Type B pancreatic cell (in vitro differentiated cells): ENCODE measurements at regions not wholly inside any gene's neighbourhood (a gene's known extent, or its start where the extent isn't known, plus 50 kb on each side); places are given as distances from the start of the nearest gene placed in this dataset.

Experiments used
- DNase-seq: peaks from one replicate; pipeline ENCODE4 v3.0.0; 2021; ENCODE audit warnings: mixed read lengths; ENCODE audit not compliant: unreplicated experiment; ENCODE audit errors: extremely low spot score
- H3K27ac Mint-ChIP-seq: 2 replicates; pipeline ENCODE4 v1.8.0; 2021; ENCODE audit warnings: mild to moderate bottlenecking, mixed read lengths
- H3K27me3 Mint-ChIP-seq: 2 replicates; pipeline ENCODE4 v1.8.0; 2021; ENCODE audit warnings: mixed read lengths
- H3K36me3 Mint-ChIP-seq: 2 replicates; pipeline ENCODE4 v1.8.0; 2021; ENCODE audit warnings: mixed read lengths
- H3K4me1 Mint-ChIP-seq: one replicate; pipeline ENCODE4 v1.8.0; 2021; ENCODE audit warnings: mixed read lengths; ENCODE audit not compliant: unreplicated experiment
- H3K4me3 Mint-ChIP-seq: 2 replicates; pipeline ENCODE4 v1.8.0; 2021; ENCODE audit warnings: mild to moderate bottlenecking, mixed read lengths
- H3K9me3 Mint-ChIP-seq: 2 replicates; pipeline ENCODE4 v1.8.0; 2021; ENCODE audit warnings: mixed read lengths
- TF ChIP-seq, protein P1 (sequence below): fragments of 200-600 bp; sonication (generic); conservative IDR thresholded peaks from 2 replicates; pipeline ENCODE4 v1.5.0; 2021; ENCODE audit warnings: antibody characterized with exemption, mild to moderate bottlenecking

GRCh38 chr1:234546890-234547788 lies 62.8 kb downstream of the IRF2BP2 start:
- Mint-ChIP-seq H3K36me3 (no peaks in the 10 kb centered on the region), H3K27ac (peak overlapping the region; percentile 27), H3K4me3 (no peak overlapping the region), H3K9me3 (no peaks in the 10 kb centered on the region), H3K27me3 (no peaks in the 10 kb centered on the region), H3K4me1 (peaks cover 42% of the 10 kb centered on the region)
- TF ChIP-seq, protein P1, sequence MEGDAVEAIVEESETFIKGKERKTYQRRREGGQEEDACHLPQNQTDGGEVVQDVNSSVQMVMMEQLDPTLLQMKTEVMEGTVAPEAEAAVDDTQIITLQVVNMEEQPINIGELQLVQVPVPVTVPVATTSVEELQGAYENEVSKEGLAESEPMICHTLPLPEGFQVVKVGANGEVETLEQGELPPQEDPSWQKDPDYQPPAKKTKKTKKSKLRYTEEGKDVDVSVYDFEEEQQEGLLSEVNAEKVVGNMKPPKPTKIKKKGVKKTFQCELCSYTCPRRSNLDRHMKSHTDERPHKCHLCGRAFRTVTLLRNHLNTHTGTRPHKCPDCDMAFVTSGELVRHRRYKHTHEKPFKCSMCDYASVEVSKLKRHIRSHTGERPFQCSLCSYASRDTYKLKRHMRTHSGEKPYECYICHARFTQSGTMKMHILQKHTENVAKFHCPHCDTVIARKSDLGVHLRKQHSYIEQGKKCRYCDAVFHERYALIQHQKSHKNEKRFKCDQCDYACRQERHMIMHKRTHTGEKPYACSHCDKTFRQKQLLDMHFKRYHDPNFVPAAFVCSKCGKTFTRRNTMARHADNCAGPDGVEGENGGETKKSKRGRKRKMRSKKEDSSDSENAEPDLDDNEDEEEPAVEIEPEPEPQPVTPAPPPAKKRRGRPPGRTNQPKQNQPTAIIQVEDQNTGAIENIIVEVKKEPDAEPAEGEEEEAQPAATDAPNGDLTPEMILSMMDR, result no peak
- no peak for DNase-seq

DNA sequence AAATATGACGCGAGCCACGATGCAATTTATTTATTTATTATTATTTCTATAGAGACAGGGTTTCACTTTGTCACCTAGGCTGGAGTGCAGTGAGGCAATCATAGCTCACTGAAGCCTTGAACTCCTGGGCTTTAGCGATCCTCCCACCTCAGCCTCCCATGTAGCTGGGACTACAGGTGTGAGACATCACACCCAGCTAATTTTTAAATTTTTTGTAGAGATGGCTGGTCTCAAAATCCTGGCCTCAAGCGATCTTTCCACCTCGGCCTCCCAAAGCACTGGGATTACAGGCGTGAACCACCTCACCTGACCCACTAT lies 63.6 kb downstream of the IRF2BP2 start:
- no peak for DNase-seq
- no peaks in the 10 kb centered on the region for H3K9me3 Mint-ChIP-seq
- H3K27ac Mint-ChIP-seq, result peak overlapping the region; percentile 27
- peaks cover 48% of the 10 kb centered on the region for H3K4me1 Mint-ChIP-seq
- H3K4me3 Mint-ChIP-seq, result no peak overlapping the region
- TF ChIP-seq, protein P1, result no peak
- H3K36me3 Mint-ChIP-seq, result no peaks in the 10 kb centered on the region
- H3K27me3 Mint-ChIP-seq, result no peaks in the 10 kb centered on the region

DNA sequence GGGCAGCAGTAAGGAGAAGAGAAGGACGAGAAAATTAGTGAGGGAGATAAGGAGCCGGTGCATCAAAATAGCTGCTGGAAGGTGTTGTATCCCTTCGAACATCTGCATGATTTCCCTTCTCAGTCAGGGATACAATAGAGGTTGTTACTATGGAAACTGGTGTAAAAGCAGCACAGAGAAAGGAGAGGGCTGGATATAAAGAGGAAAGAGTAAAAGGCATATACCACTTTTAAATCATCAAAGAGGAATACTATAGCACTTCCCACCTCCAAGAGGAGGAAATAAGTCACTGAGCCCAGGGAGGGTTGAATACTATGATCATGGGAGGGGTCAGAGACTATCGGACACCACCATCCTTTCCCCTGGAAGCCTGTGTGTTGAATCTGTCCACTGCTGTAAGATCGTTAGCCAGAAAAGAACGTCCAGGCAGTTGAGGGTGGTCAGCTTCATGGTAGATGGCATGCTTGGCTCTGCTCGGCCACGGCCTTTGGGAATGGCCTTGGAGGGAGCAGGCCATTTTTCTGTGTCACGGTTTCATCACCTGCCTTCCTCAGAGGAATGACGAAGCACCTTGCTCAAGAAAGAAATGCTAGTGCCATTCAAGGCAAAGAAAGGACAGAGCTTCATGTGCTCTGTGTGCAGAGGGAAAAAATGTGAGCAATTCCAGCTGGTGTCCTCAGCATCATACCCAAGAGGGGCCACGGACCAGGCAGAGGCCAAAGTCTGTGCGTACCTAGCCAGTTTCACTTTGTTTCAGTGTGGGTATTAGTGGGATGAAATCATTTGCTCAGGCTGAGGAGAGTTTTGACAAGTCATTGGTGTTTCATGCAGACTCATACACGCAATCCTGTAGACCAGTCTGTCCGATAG lies 64.2 kb downstream of the IRF2BP2 start:
- TF ChIP-seq, protein P1, result no peak
- peak overlapping the region; percentile 95 for H3K27ac Mint-ChIP-seq
- no peak for DNase-seq
- no peaks in the 10 kb centered on the region for H3K27me3 Mint-ChIP-seq
- H3K4me3 Mint-ChIP-seq, result peak overlapping the region; percentile 2
- no peaks in the 10 kb centered on the region for H3K36me3 Mint-ChIP-seq
- H3K4me1 Mint-ChIP-seq, result peaks cover 48% of the 10 kb centered on the region
- H3K9me3 Mint-ChIP-seq, result no peaks in the 10 kb centered on the region

DNA sequence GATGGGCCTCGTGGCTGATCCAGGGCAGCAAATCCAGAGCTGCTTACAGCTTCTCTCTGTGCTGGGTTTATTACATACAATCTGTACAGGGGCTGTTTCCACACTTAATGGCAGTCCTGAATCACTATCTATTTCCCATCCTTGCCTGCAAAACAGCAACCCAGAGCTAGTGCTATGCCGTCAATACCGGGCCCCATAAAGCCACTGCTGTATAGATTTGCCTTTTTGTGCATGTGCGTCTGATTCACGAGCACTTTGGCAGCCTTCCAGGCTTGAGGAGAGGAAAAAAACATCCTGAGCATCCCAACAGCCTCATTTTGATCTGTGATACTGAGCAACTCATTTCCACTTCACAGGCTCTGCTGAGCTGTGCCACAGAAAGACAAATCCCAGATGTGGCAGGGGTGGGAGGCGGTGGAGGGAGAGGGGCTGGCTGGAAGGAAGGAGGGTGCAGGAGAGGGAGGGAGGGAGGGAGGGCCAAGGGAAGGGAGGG lies 65.2 kb upstream of the TARBP1 start:
- no peaks in the 10 kb centered on the region for H3K9me3 Mint-ChIP-seq
- TF ChIP-seq, protein P1, result no peak
- H3K4me3 Mint-ChIP-seq, result peak overlapping the region; percentile 42
- peak overlapping the region; percentile 95 for H3K27ac Mint-ChIP-seq
- peaks cover 58% of the 10 kb centered on the region for H3K4me1 Mint-ChIP-seq
- no peaks in the 10 kb centered on the region for H3K27me3 Mint-ChIP-seq
- DNase-seq, result no peak
- H3K36me3 Mint-ChIP-seq, result no peaks in the 10 kb centered on the region

DNA sequence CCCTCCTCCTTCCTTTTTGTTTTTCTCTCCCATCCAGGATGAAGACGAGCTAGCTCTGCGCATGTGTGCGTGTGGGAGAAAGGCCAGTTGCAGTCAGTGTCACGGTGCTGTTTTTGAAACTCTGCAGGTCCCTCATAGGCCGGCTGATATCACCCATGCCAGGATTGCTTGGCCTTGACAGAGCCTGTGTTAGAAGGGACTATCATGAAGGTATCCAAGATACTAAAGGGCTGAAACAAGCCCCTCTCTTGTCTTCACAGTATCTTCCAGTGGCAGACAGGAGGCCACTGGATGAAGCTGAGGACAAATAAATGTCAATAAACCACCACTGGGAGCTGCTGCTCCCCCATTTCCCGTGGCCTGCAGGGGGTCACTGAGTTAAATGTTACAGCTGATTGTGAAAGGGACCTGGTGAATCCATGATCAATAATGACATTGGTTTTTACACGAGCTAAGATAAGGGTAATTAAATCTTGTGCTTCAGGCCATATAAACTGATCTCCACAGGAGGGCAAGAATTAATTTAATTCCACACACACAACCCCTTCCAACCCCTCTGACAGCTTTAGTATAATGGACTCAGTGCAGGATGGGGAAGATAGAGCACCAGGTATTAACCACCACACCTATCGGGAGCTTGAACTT lies 64.6 kb upstream of the TARBP1 start:
- DNase-seq, result no peak
- peak overlapping the region; percentile 42 for H3K4me3 Mint-ChIP-seq
- H3K4me1 Mint-ChIP-seq, result peaks cover 64% of the 10 kb centered on the region

More for the DNA sequence above, 64.6 kb upstream of the TARBP1 start:
- H3K27ac Mint-ChIP-seq, result peak overlapping the region; percentile 95
- H3K36me3 Mint-ChIP-seq, result no peaks in the 10 kb centered on the region
- TF ChIP-seq, protein P1, result peak; percentile 31
- H3K27me3 Mint-ChIP-seq, result no peaks in the 10 kb centered on the region
- H3K9me3 Mint-ChIP-seq, result no peaks in the 10 kb centered on the region
